ENCODE measurements at regions not wholly inside any gene's neighbourhood (a gene's known extent, or its start where the extent isn't known, plus 50 kb on each side); places are given as distances from the start of the nearest gene placed in this dataset.

DNA sequence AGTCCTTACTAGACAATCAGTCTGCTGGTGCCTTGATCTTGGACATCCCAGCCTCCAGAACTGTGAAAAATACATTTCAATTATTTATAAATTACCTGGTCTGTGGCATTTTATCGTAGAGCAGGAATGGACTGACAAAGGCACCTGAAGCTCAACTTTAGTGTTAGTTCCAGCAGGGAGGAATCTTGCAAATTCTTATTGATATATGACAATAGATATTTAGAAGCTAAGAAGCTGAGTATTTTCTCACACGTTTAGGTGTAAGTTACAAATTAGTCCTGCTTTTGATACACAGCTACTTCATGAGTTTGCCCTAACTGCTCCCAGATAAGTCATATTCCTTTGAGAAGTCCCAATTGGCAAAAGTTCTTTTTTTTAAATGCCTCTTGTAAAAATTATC, 138.0 kb upstream of the ZNF217 start:
- TF ChIP-seq, protein P1, sequence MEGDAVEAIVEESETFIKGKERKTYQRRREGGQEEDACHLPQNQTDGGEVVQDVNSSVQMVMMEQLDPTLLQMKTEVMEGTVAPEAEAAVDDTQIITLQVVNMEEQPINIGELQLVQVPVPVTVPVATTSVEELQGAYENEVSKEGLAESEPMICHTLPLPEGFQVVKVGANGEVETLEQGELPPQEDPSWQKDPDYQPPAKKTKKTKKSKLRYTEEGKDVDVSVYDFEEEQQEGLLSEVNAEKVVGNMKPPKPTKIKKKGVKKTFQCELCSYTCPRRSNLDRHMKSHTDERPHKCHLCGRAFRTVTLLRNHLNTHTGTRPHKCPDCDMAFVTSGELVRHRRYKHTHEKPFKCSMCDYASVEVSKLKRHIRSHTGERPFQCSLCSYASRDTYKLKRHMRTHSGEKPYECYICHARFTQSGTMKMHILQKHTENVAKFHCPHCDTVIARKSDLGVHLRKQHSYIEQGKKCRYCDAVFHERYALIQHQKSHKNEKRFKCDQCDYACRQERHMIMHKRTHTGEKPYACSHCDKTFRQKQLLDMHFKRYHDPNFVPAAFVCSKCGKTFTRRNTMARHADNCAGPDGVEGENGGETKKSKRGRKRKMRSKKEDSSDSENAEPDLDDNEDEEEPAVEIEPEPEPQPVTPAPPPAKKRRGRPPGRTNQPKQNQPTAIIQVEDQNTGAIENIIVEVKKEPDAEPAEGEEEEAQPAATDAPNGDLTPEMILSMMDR (IDR thresholded peaks at IDR 0.05), result no peak
- TF ChIP-seq POLR2A (IDR thresholded peaks at IDR 0.05), result no peak

All from vagina (tissue), 2 donors.